Fibroblast of lung (primary cell): ENCODE measurements at regions not wholly inside any gene's neighbourhood (a gene's known extent, or its start where the extent isn't known, plus 50 kb on each side); places are given as distances from the start of the nearest gene placed in this dataset.

Experiments used
- DNase-seq, 2 donors: peaks; one replicate each; pipeline versions ENCODE4 v3.0.0 to v3.0.0-alpha.2; 2010; ENCODE audit warnings: low read depth in 2 of 2
- H2AFZ ChIP-seq: 2 replicates; pipeline ENCODE4 v1.5.1; 2012; ENCODE audit warnings: low read length, control low read depth, inconsistent platforms
- H3K27ac ChIP-seq: 2 replicates; pipeline ENCODE4 v1.5.1; 2011; ENCODE audit warnings: low read length, control low read depth; ENCODE audit not compliant: insufficient read depth
- H3K27me3 ChIP-seq: 2 replicates; pipeline ENCODE4 v1.5.1; 2011; ENCODE audit warnings: mild to moderate bottlenecking, low read length; ENCODE audit not compliant: control insufficient read depth, insufficient read depth
- H3K36me3 ChIP-seq: 2 replicates; pipeline ENCODE4 v1.5.1; 2011; ENCODE audit warnings: low read length; ENCODE audit not compliant: control insufficient read depth, insufficient read depth
- H3K4me1 ChIP-seq: 2 replicates; pipeline ENCODE4 v1.5.1; 2011; ENCODE audit warnings: low read length; ENCODE audit not compliant: control insufficient read depth, insufficient read depth; ENCODE audit errors: extremely low read depth
- H3K4me2 ChIP-seq: 2 replicates; pipeline ENCODE4 v1.5.1; 2011; ENCODE audit warnings: low read length, control low read depth; ENCODE audit not compliant: insufficient read depth; ENCODE audit errors: extremely low read depth
- H3K4me3 ChIP-seq, 4 experiments: fragments of 200-600 bp in 1 of 4; sonication (generic) in 1 of 4; replicated peaks in 1 of 4; 2 replicates each; pipeline ENCODE4 v1.5.1; 2011 to 2016; ENCODE audit warnings: low read length in 4 of 4, low read depth in 3 of 4, mild to moderate bottlenecking in 3 of 4, control low read depth in 2 of 4, inconsistent platforms in 1 of 4, mixed read lengths in 1 of 4; ENCODE audit not compliant: insufficient read depth in 1 of 4; ENCODE audit errors: control extremely low read depth in 1 of 4
- H3K79me2 ChIP-seq: 2 replicates; pipeline ENCODE4 v1.5.1; 2012; ENCODE audit warnings: mild to moderate bottlenecking, low read length, inconsistent platforms; ENCODE audit not compliant: control insufficient read depth, insufficient read depth
- H3K9ac ChIP-seq: 2 replicates; pipeline ENCODE4 v1.5.1; 2011; ENCODE audit warnings: mild to moderate bottlenecking, low read length, control low read depth; ENCODE audit not compliant: insufficient read depth
- H3K9me3 ChIP-seq: 2 replicates; pipeline ENCODE4 v1.5.1; 2012; ENCODE audit warnings: low read depth, low read length; ENCODE audit not compliant: control insufficient read depth, insufficient read depth
- H4K20me1 ChIP-seq: 2 replicates; pipeline ENCODE4 v1.5.1; 2011; ENCODE audit warnings: low read length; ENCODE audit not compliant: control insufficient read depth, insufficient read depth; ENCODE audit errors: extremely low read depth
- CTCF ChIP-seq, 2 donors: IDR thresholded peaks in 1 of 2; conservative IDR thresholded peaks in 1 of 2; 1 replicate in 1 of 2; 2 replicates in 1 of 2; pipeline ENCODE4 v1.5.1; 2011 to 2012; ENCODE audit warnings: low read length in 2 of 2, control low read depth in 1 of 2, inconsistent platforms in 1 of 2, low read depth in 1 of 2, mild to moderate bottlenecking in 1 of 2
- EZH2 ChIP-seq: IDR thresholded peaks from 2 replicates; pipeline ENCODE4 v1.5.1; 2012; ENCODE audit warnings: low read length, control low read depth, mild to moderate bottlenecking; ENCODE audit errors: missing control alignments

DNA sequence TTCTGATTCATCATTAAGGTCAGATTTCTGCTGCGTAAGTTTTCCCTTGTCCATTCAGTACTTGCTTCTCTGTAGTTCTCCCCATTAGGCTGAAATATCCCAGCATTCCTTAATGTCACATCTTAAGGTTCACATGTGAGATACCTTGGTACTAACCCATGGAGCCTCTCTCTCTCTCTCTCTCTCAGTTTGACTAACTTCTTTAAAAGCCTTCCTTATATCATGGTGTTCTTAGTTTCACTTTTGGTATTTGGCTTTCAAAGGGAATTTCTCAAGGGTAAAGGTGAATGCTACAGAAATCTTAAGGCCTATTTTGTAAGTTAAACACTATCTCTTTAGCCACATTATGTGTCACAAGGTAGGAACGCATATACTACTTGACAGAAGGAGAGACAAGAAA is 427.3 kb upstream of the ZNF717 start:
- Histone ChIP-seq H3K36me3 (no peaks in the 10 kb centered on the region), H3K9me3 (no peaks in the 10 kb centered on the region), H3K4me2 (no peak overlapping the region), H3K9ac (no peak overlapping the region), H3K4me3 (no peak overlapping the region), H3K79me2 (no peaks in the 10 kb centered on the region), H3K27ac (no peak overlapping the region), H3K27me3 (no peaks in the 10 kb centered on the region), H2AFZ (no peak overlapping the region), H3K4me1 (no peaks in the 10 kb centered on the region), H4K20me1 (no peaks in the 10 kb centered on the region)
- DNase-seq, result no peak
- TF ChIP-seq CTCF (conservative IDR thresholded peaks at IDR 0.05 in 1 of 2, IDR thresholded peaks at IDR 0.05 in 1 of 2; ENCODE audit: low read depth in 1 of 2, low read length in 2 of 2), result no peak
- TF ChIP-seq EZH2, result no peak

DNA sequence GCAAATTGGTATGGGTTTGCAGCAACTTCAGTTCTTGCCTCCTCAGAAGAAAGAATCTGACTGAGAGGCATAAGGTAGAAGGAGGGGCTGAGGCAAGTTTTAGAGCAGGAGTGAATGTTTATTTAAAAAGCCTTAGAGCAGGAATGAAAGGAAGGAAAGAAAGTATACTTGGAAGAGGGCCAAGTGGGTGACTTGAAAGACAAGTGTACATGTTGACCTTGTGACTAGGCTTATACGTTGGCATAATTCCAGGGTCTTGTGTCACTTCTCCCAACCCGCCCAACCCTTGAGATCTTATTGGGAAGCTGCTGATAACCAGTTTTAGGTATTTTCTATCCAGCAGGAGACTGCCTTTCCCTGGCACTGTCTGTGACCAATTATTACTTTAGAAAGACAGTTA is 436.9 kb upstream of the ZNF717 start:
- Histone ChIP-seq H3K4me2 (no peak overlapping the region), H3K4me1 (no peaks in the 10 kb centered on the region), H4K20me1 (no peaks in the 10 kb centered on the region), H3K79me2 (no peaks in the 10 kb centered on the region), H3K27me3 (no peaks in the 10 kb centered on the region), H3K36me3 (no peaks in the 10 kb centered on the region), H3K27ac (no peak overlapping the region), H2AFZ (no peak overlapping the region), H3K4me3 (no peak overlapping the region), H3K9me3 (no peaks in the 10 kb centered on the region), H3K9ac (no peak overlapping the region)
- TF ChIP-seq CTCF (conservative IDR thresholded peaks at IDR 0.05 in 1 of 2, IDR thresholded peaks at IDR 0.05 in 1 of 2; ENCODE audit: low read depth in 1 of 2, low read length in 2 of 2) (no peak), EZH2 (no peak)
- peak in 1 of 2 donors; percentile 7 for DNase-seq

DNA sequence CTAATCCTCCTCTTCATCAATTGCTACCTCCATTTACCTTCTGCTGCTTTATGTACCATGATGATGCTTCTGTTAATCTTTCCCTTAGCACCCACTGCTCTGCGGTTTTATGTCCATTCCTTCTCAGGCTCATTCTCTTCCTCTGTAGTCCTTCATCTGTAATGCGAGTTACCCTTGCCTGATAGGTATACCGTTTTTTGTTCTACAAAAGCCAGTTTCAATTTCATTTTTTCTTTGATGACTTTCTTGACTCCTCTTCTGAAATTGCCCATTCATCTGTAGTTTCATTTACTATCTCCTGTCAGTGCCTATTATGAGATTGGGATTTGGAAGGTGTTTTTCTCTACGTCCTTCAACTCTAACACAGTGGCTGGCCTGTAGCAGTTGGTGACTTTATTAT is 445.9 kb upstream of the ZNF717 start:
- H4K20me1 ChIP-seq, result no peaks in the 10 kb centered on the region
- no peaks in the 10 kb centered on the region for H3K9me3 ChIP-seq
- no peak overlapping the region for H2AFZ ChIP-seq
- no peak for TF ChIP-seq CTCF (conservative IDR thresholded peaks at IDR 0.05 in 1 of 2, IDR thresholded peaks at IDR 0.05 in 1 of 2; ENCODE audit: low read depth in 1 of 2, low read length in 2 of 2)
- TF ChIP-seq EZH2, result no peak
- no peaks in the 10 kb centered on the region for H3K79me2 ChIP-seq
- no peaks in the 10 kb centered on the region for H3K36me3 ChIP-seq
- no peak overlapping the region for H3K4me3 ChIP-seq
- H3K9ac ChIP-seq, result no peak overlapping the region
- H3K27me3 ChIP-seq, result no peaks in the 10 kb centered on the region
- no peak overlapping the region for H3K4me2 ChIP-seq
- no peak overlapping the region for H3K27ac ChIP-seq
- no peak for DNase-seq
- H3K4me1 ChIP-seq, result no peaks in the 10 kb centered on the region
